HCT116 (cell line): ENCODE measurements at regions not wholly inside any gene's neighbourhood (a gene's known extent, or its start where the extent isn't known, plus 50 kb on each side); places are given as distances from the start of the nearest gene placed in this dataset.

Experiments used
- ATAC-seq: fragments of 200-7000 bp; cut with Tn5 transposase; 2 replicates; pipeline ENCODE4 v1.9.1; 2020; ENCODE audit warnings: mild to moderate bottlenecking, moderate library complexity
- BruUV-seq: library from RNA; stranded (reverse); fragments of 400-500 nt; replicated peaks from 2 replicates; lab custom pipeline; 2021; lab: Mats Ljungman, UMichigan
- CTCF ChIA-PET: fragments of 300-600 bp; sonication (Branson Sonifier 250); formaldehyde crosslinking; loops from one replicate; lab custom pipeline; 2021; ENCODE audit warnings: antibody characterized with exemption; lab: Charles Lee
- POLR2A ChIA-PET: fragments of 300-600, 350-600 bp; sonication (Branson Sonifier 250); formaldehyde crosslinking; loops from one replicate; lab custom pipeline; 2021; ENCODE audit warnings: antibody characterized with exemption; lab: Charles Lee
- RAD21 ChIA-PET, 2 experiments: fragments of 300-600 bp; sonication (Branson Sonifier 250); formaldehyde crosslinking; loops; one replicate each; lab custom pipeline; 2023; ENCODE audit warnings: low total read pairs in 2 of 2; ENCODE audit not compliant: uncharacterized antibody in 2 of 2, unreplicated experiment in 2 of 2, low non-redundant PET in 1 of 2; lab: Charles Lee
- DNase-seq: peaks from one replicate; pipeline ENCODE4 v3.0.0-alpha.2; 2010; ENCODE audit warnings: low read depth, low spot score
- H2AFZ ChIP-seq: fragments of 200-600 bp; shearing (Covaris generic), sonication (generic); 2 replicates; pipeline ENCODE4 v1.6.1; 2017; ENCODE audit warnings: low read depth, mixed run types, mixed read lengths, antibody characterized with exemption, low read length; ENCODE audit not compliant: poor library complexity, severe bottlenecking
- H3K27ac ChIP-seq: 2 replicates; pipeline ENCODE4 v1.5.1; 2012; ENCODE audit warnings: low read depth, low read length
- H3K27me3 ChIP-seq: fragments of 200-600 bp; sonication (generic); 2 replicates; pipeline ENCODE4 v1.6.1; 2016; ENCODE audit warnings: mixed run types, low read length, mixed read lengths; ENCODE audit not compliant: insufficient read depth
- H3K36me3 ChIP-seq, 2 experiments: fragments of 200-500 bp in 1 of 2; fragments of 200-600 bp in 1 of 2; sonication (Bioruptor generic) in 1 of 2; sonication (generic) in 1 of 2; 2 replicates each; pipeline versions ENCODE4 v1.5.1 to v1.6.1; 2014 to 2016; ENCODE audit warnings: low read length in 2 of 2, inconsistent platforms in 1 of 2, mixed read lengths in 1 of 2, mixed run types in 1 of 2; ENCODE audit not compliant: insufficient read depth in 2 of 2, control insufficient read depth in 1 of 2
- H3K4me1 ChIP-seq, 2 experiments: fragments of 200-600 bp in 1 of 2; sonication (generic) in 1 of 2; 2 replicates each; pipeline versions ENCODE4 v1.5.1 to v1.6.1; 2012 to 2017; ENCODE audit warnings: low read length in 2 of 2, inconsistent platforms in 1 of 2, mild to moderate bottlenecking in 1 of 2, mixed read lengths in 1 of 2, mixed run types in 1 of 2, moderate library complexity in 1 of 2; ENCODE audit not compliant: insufficient read depth in 2 of 2, control insufficient read depth in 1 of 2
- H3K4me2 ChIP-seq: fragments of 200-600 bp; sonication (generic); 2 replicates; pipeline ENCODE4 v1.6.1; 2017; ENCODE audit warnings: mixed run types, low read length, mixed read lengths
- H3K4me3 ChIP-seq, 2 experiments: fragments of 200-600 bp in 1 of 2; sonication (generic) in 1 of 2; replicated peaks in 1 of 2; 2 replicates each; pipeline ENCODE4 v1.5.1; 2011 to 2016; ENCODE audit warnings: low read length in 2 of 2, control low read depth in 1 of 2, low read depth in 1 of 2, mild to moderate bottlenecking in 1 of 2, mixed read lengths in 1 of 2, mixed run types in 1 of 2
- H3K79me2 ChIP-seq: fragments of 200-600 bp; sonication (generic); 2 replicates; pipeline ENCODE4 v1.6.1; 2017; ENCODE audit warnings: mild to moderate bottlenecking, mixed run types, low read length, moderate library complexity, mixed read lengths; ENCODE audit not compliant: insufficient read depth
- H3K9ac ChIP-seq: fragments of 200-600 bp; sonication (generic); 2 replicates; pipeline ENCODE4 v1.6.1; 2016; ENCODE audit warnings: low read length, mixed read lengths
- H3K9me2 ChIP-seq: fragments of 200-600 bp; sonication (generic), shearing (Covaris generic); 2 replicates; pipeline ENCODE4 v1.6.1; 2017; ENCODE audit warnings: mixed run types, mild to moderate bottlenecking, moderate library complexity; ENCODE audit not compliant: insufficient read depth
- H3K9me3 ChIP-seq, 2 experiments: fragments of 200-500 bp in 1 of 2; fragments of 200-600 bp in 1 of 2; sonication (Bioruptor generic) in 1 of 2; sonication (generic) in 1 of 2; 2 replicates each; pipeline ENCODE4 v1.6.1; 2014 to 2017; ENCODE audit warnings: low read length in 2 of 2, mixed read lengths in 2 of 2, inconsistent platforms in 1 of 2, low read depth in 1 of 2, mild to moderate bottlenecking in 1 of 2, mixed run types in 1 of 2, moderate library complexity in 1 of 2; ENCODE audit not compliant: control insufficient read depth in 1 of 2, insufficient read depth in 1 of 2
- H4K20me1 ChIP-seq: fragments of 200-600 bp; sonication (generic), shearing (Covaris generic); 2 replicates; pipeline ENCODE4 v1.6.1; 2017; ENCODE audit warnings: mixed run types, mild to moderate bottlenecking, moderate library complexity; ENCODE audit not compliant: insufficient read depth
- ATF3 ChIP-seq: IDR thresholded peaks from 2 replicates; pipeline ENCODE4 v1.6.1; 2012
- CEBPB ChIP-seq: IDR thresholded peaks from 2 replicates; pipeline ENCODE4 v1.6.1; 2012; ENCODE audit warnings: low read depth
- EGR1 ChIP-seq: IDR thresholded peaks from 2 replicates; pipeline ENCODE4 v1.6.1; 2012; ENCODE audit warnings: low read depth
- ELF1 ChIP-seq: IDR thresholded peaks from 2 replicates; pipeline ENCODE4 v1.6.1; 2012; ENCODE audit warnings: low read depth, borderline replicate concordance
- EZH2 ChIP-seq: fragments of 200-600 bp; sonication (generic); IDR thresholded peaks from 2 replicates; pipeline ENCODE4 v1.6.1; 2017; ENCODE audit warnings: antibody characterized with exemption, mixed run types
- FOSL1 ChIP-seq: IDR thresholded peaks from 2 replicates; pipeline ENCODE4 v1.6.1; 2012; ENCODE audit warnings: low read depth
- MAX ChIP-seq: IDR thresholded peaks from 2 replicates; pipeline ENCODE4 v1.6.1; 2012
- POLR2AphosphoS5 ChIP-seq: IDR thresholded peaks from 2 replicates; pipeline ENCODE4 v1.6.1; 2011; ENCODE audit warnings: mild to moderate bottlenecking, low read depth, low read length, moderate library complexity
- REST ChIP-seq: IDR thresholded peaks from 2 replicates; pipeline ENCODE4 v1.6.1; 2012; ENCODE audit warnings: low read depth
- SIN3A ChIP-seq: IDR thresholded peaks from 2 replicates; pipeline ENCODE4 v1.6.1; 2012; ENCODE audit warnings: low read depth
- SP1 ChIP-seq: IDR thresholded peaks from 2 replicates; pipeline ENCODE4 v1.6.1; 2012; ENCODE audit warnings: low read depth
- SRF ChIP-seq: IDR thresholded peaks from 2 replicates; pipeline ENCODE4 v1.6.1; 2012; ENCODE audit warnings: low read depth
- ZBTB33 ChIP-seq: IDR thresholded peaks from 2 replicates; pipeline ENCODE4 v1.6.1; 2011; ENCODE audit warnings: mild to moderate bottlenecking, low read length, moderate library complexity; ENCODE audit not compliant: insufficient replicate concordance; ENCODE audit errors: extremely low read depth
- ZFX ChIP-seq: fragments of 450-650 bp; IDR thresholded peaks from 2 replicates; pipeline ENCODE4 v1.6.1; 2017
- intact Hi-C: fragments of 100-400 bp; cut with micrococcal nuclease; formaldehyde crosslinking; loops from 2 replicates; pipeline ENCODE4 v1.10.0; 2022

DNA sequence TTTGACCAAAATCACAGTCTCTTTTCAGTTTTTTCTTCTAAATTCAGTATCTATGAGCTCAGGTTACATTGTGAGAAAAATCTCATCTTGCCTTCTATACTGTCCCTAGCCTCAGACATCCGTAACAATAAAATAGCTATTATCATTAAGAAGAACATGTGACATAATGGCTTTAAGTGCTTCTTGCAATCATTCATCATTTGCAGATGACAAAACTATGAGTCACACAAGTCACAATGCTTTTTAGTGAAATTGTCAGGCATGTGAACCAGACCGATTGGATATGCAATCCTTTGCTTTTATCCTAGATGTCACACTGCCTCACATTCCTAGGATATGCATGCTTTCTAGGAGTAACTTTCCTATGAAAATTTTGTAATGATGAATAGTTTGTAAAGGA, 313.1 kb downstream of the SLC6A15 start (continued):
- TF ChIP-seq EGR1, result no peak

DNA sequence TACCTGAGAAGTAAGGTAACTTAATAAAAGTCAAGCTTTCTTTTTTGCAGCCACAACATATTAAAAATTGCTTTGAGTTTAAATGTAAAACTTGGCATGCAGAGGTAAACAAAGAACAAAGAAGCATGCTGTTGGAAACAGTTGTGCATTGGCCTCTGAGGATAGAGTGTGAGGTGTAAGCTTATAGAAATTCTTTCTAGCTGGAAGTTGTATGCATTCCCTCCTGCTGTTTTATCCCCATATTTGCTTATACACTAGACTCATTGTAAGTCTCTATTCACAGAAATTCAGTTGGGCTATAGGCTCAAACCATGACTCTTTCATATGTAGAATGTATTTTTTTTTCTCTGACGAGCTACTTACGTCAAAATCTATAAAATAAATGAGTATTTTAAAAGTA, 316.3 kb downstream of the SLC6A15 start:
- intact Hi-C loops, result no loop called here
- TF ChIP-seq ELF1 (no peak), SRF (no peak), ZBTB33 (no peak), CEBPB (no peak), SP1 (no peak), ZFX (no peak)
- Histone ChIP-seq H2AFZ (no peak overlapping the region), H3K27ac (no peak overlapping the region), H3K9me3 (no peaks in the 10 kb centered on the region), H3K4me1 (peaks cover 0 to 7% of the 10 kb centered on the region in 2 experiments; a peak in 2 of 4 replicates), H4K20me1 (no peaks in the 10 kb centered on the region), H3K27me3 (no peaks in the 10 kb centered on the region), H3K9ac (no peak overlapping the region), H3K36me3 (no peaks in the 10 kb centered on the region), H3K4me2 (no peak overlapping the region), H3K9me2 (no peaks in the 10 kb centered on the region), H3K4me3 (no peak overlapping the region), H3K79me2 (no peaks in the 10 kb centered on the region)
- RAD21 ChIA-PET, result no interaction called here
- POLR2A ChIA-PET, result interaction anchor here (1.0 kb wide), 1 partner anchor 60 kb away, joined by 3 read pairs; no protein-coding TSS in a partner anchor
- ATAC-seq (no peak), DNase-seq (no peak)
- CTCF ChIA-PET, result no interaction called here
- no TSS peak for BruUV-seq

DNA sequence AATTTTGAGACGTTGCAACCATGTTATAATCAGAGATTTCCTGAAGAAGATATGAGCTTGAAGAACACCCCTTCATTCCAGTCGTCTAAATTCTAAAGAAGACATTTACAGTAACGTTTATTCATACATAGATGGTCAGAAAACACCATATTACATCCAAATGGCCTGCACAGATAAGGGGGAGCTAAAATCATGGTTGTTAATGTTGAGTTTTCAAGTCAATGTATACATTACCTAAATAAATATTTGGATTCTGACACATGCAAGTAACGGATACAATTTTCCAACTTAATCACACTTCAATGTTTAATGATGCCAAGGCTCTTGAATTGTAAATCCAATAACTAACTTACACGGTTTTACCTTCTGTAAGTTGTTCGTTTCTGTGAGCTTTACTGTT, 318.4 kb downstream of the SLC6A15 start:
- Histone ChIP-seq H3K4me2 (no peak overlapping the region), H4K20me1 (no peaks in the 10 kb centered on the region), H2AFZ (peak overlapping the region; percentile 38), H3K9me3 (no peaks in the 10 kb centered on the region), H3K9me2 (no peaks in the 10 kb centered on the region), H3K27ac (no peak overlapping the region), H3K79me2 (no peaks in the 10 kb centered on the region), H3K4me3 (no peak overlapping the region), H3K4me1 (peaks cover 0 to under 1% of the 10 kb centered on the region in 2 experiments; a peak in 1 of 4 replicates), H3K36me3 (no peaks in the 10 kb centered on the region), H3K9ac (no peak overlapping the region), H3K27me3 (no peaks in the 10 kb centered on the region)
- no peak for ATAC-seq
- ChIA-PET CTCF (no interaction called here), RAD21 (no interaction called here), POLR2A (no interaction called here)
- BruUV-seq, result no TSS peak
- intact Hi-C loops, result no loop called here
- DNase-seq, result no peak
- TF ChIP-seq EZH2 (no peak), POLR2AphosphoS5 (no peak), SIN3A (no peak), MAX (no peak), SP1 (no peak), FOSL1 (no peak), ATF3 (no peak), ZFX (no peak), CEBPB (no peak), ELF1 (no peak), REST (no peak)
